Colonic mucosa (tissue), 4 donors: ENCODE measurements at regions not wholly inside any gene's neighbourhood (a gene's known extent, or its start where the extent isn't known, plus 50 kb on each side); places are given as distances from the start of the nearest gene placed in this dataset.

ENCODE experiments used
- DNase-seq: peaks from one replicate; pipeline ENCODE4 v3.0.0-alpha.2; 2020
- H3K27ac ChIP-seq: fragments of 200-600 bp; one replicate; pipeline ENCODE4 v1.8.0; 2021
- H3K27me3 ChIP-seq: fragments of 200-600 bp; one replicate; pipeline ENCODE4 v1.8.0; 2021
- H3K36me3 ChIP-seq: fragments of 200-600 bp; one replicate; pipeline ENCODE4 v1.8.0; 2021
- H3K4me1 ChIP-seq: fragments of 200-600 bp; one replicate; pipeline ENCODE4 v1.8.0; 2021; ENCODE audit warnings: mild to moderate bottlenecking
- H3K4me3 ChIP-seq: fragments of 200-600 bp; one replicate; pipeline ENCODE4 v1.8.0; 2021
- H3K9ac ChIP-seq, 2 donors: one replicate each; pipeline ENCODE4 v1.7.0; 2013; ENCODE audit warnings: control low read depth in 2 of 2, low read depth in 2 of 2, low read length in 2 of 2
- H3K9me3 ChIP-seq: fragments of 200-600 bp; one replicate; pipeline ENCODE4 v1.8.0; 2021
- CTCF ChIP-seq: fragments of 200-600 bp; IDR thresholded peaks from one replicate; pipeline ENCODE4 v1.8.0; 2022; ENCODE audit warnings: antibody characterized with exemption, mild to moderate bottlenecking
- intact Hi-C: fragments of 100-400 bp; cut with DNase I; formaldehyde crosslinking; loops from one replicate; pipeline ENCODE4 v1.14.1; 2022
- donor health status: healthy.
- donor health status: DM: no; HTN: no; CAD: no.
- donor health status: DM: no; HTN: no; CAD: no.

GRCh38 chr2:34570266-34570872 is 971.3 kb upstream of the FAM98A start:
- H3K27me3 ChIP-seq = no peaks in the 10 kb centered on the region
- no peaks in the 10 kb centered on the region for H3K36me3 ChIP-seq

GRCh38 chr2:34567128-34567527 is 968.0 kb upstream of the FAM98A start:
- no peaks in the 10 kb centered on the region for H3K4me1 ChIP-seq
- H3K9ac ChIP-seq = no peak overlapping the region
- no peak overlapping the region for H3K27ac ChIP-seq
- no peaks in the 10 kb centered on the region for H3K36me3 ChIP-seq
- H3K27me3 ChIP-seq = no peaks in the 10 kb centered on the region
- H3K9me3 ChIP-seq = no peaks in the 10 kb centered on the region
- H3K4me3 ChIP-seq = no peak overlapping the region
- no peak for TF ChIP-seq CTCF
- DNase-seq = no peak
- intact Hi-C loops = no loop called here

More at GRCh38 chr2:34570266-34570872, 971.3 kb upstream of the FAM98A start:
- Histone ChIP-seq H3K4me1 (no peaks in the 10 kb centered on the region), H3K4me3 (no peak overlapping the region), H3K27ac (no peak overlapping the region), H3K9me3 (no peaks in the 10 kb centered on the region), H3K9ac (no peak overlapping the region)
- intact Hi-C loops = loop anchor here (5.0 kb wide), 1 partner anchor 473 kb away; no protein-coding TSS in a partner anchor
- TF ChIP-seq CTCF = peak; percentile 38
- DNase-seq = no peak

GRCh38 chr2:34552337-34552736 is 953.2 kb upstream of the FAM98A start:
- Histone ChIP-seq H3K4me1 (no peaks in the 10 kb centered on the region), H3K9me3 (no peaks in the 10 kb centered on the region), H3K9ac (no peak overlapping the region), H3K4me3 (no peak overlapping the region), H3K27me3 (no peaks in the 10 kb centered on the region), H3K27ac (no peak overlapping the region), H3K36me3 (no peaks in the 10 kb centered on the region)
- TF ChIP-seq CTCF = no peak
- intact Hi-C loops = no loop called here
- DNase-seq = no peak

- no peaks in the 10 kb centered on the region for H3K4me1 ChIP-seq
- H3K27me3 ChIP-seq = no peaks in the 10 kb centered on the region
- no peak overlapping the region for H3K9ac ChIP-seq
- H3K36me3 ChIP-seq = no peaks in the 10 kb centered on the region
- H3K9me3 ChIP-seq = no peaks in the 10 kb centered on the region
- intact Hi-C loops = no loop called here
- no peak overlapping the region for H3K27ac ChIP-seq
- no peak for TF ChIP-seq CTCF
- no peak overlapping the region for H3K4me3 ChIP-seq
- no peak for DNase-seq
These were observed 950.7 kb upstream of the FAM98A start for GRCh38 chr2:34549710-34550345.

- Histone ChIP-seq H3K9me3 (no peaks in the 10 kb centered on the region), H3K4me3 (no peak overlapping the region), H3K36me3 (no peaks in the 10 kb centered on the region), H3K27me3 (no peaks in the 10 kb centered on the region), H3K27ac (no peak overlapping the region), H3K9ac (no peak overlapping the region), H3K4me1 (no peaks in the 10 kb centered on the region)
- TF ChIP-seq CTCF = no peak
- intact Hi-C loops = no loop called here
- no peak for DNase-seq
These were observed 948.8 kb upstream of the FAM98A start for GRCh38 chr2:34547900-34548299.
